ENCODE measurements at regions not wholly inside any gene's neighbourhood (a gene's known extent, or its start where the extent isn't known, plus 50 kb on each side); places are given as distances from the start of the nearest gene placed in this dataset.

GRCh38 chr17:14717859-14718258 is 417.0 kb downstream of the HS3ST3B1 start:
- no peak for DNase-seq

DNA sequence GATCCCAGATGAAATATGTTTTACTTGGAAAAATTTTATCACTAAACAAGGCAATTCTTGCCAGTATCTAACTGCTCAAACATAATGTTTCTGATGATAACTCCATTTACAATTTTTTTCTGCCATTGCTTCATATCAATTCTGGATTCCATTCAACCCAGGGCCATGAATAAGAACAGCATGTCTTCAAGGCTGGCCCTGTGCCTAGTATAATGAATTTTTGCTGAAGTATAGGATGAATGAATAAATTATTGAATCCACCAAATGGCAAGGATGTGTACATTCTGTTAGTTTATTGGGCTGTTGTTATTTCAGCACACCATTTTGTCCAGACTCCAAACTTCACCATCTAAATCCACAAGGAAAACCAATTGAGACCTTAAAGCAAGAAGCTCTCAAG is 414.7 kb downstream of the HS3ST3B1 start:
- no peak for DNase-seq

- DNase-seq: peak in 2 of 3 donors; percentile 56 to 75
Measured at GRCh38 chr17:14712611-14713021, 411.7 kb downstream of the HS3ST3B1 start.

- DNase-seq: no peak
Measured at GRCh38 chr17:14704121-14704520, 403.2 kb downstream of the HS3ST3B1 start.

- no peak for DNase-seq
Measured at GRCh38 chr17:14701886-14702285, 401.0 kb downstream of the HS3ST3B1 start.

DNA sequence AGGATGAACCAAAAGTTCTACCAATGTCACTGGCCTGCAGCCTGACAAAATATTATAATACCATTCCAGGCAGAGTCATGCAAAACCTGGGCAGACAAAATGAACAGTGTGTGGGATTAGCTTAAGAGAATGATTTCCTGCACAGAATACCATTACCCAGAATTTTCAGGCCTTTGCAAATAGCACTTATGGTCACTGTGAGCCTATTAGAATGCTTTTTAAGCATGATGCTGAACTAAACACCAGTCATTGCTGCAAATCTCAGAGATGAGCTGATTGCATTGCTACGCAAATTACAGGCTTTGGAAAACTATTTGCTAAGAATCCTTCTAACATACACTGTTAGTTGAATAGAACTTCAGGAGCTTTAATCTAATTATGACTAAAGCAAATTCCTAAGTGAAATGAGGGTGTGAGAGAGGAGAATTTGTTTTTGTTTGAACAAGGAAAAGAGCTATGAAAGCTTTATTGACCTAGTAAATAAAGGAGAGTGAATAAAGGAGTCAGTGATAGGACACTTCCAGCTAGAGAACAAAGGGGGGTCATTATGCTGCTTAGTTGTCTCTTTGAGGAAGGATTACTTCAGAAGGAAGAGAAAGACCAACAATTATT is 398.8 kb downstream of the HS3ST3B1 start:
- no peak for DNase-seq

GRCh38 chr17:14693382-14693781 is 392.5 kb downstream of the HS3ST3B1 start:
- peak; percentile 64 to 71 (median 69) for DNase-seq

DNA sequence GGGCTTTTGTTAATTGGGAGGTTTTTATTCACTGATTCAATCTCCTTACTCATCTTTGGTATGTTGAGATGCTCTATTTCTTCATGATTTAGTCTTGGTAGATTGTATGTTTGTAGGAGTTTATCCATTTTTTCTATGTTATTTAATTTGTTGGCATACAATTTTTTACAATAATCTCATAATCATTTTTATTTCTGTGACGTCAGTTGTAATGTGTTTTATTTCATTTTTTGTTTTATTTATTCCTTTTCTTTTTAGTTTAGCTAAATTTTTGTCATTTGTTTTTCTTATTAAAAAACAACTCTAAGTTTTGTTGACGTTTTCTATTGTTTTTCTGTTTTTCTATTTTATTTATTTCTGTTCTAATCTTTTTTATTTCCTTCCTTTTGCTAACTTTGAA is 389.8 kb downstream of the HS3ST3B1 start:
- no peak for DNase-seq

DNA sequence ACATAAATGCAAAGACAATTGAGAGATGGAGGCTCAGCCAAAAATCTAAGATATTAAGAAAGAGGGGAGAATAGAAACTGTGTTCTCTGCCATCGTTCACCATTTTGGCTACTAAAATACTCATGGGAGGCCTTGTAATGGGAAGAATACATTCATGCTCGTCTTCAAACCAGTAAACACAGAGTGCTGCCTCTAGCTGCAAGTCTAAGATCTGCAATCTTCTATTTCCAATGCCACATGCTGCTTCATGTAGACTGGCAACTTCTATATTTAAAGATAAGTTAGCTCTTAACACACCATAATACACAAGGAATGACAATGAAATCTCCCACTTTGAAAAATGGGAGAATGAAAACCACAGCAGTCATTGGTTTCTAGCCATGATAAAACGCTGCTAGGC is 387.3 kb downstream of the HS3ST3B1 start:
- no peak for DNase-seq

- peak; percentile 55 to 76 (median 62) for DNase-seq
Measured at GRCh38 chr17:14672830-14673229, 371.9 kb downstream of the HS3ST3B1 start.

DNA sequence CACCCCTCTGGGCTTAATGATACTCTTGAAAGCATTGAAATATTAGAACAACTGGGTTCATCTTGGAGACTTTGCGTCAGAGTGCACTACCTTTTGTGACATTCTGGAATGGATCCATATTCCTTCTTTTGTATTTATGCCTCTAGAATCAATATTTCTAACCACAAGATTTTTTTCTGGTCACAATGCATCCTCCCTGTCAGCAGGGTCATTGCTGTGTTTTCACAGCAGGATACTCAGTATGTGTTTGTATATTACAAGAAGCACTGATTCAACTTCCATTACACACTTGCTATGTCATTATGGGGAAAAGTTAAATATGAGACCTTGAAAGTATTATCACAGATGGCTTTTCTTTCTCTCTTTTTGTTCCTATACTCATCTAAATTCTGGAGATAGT is 370.0 kb downstream of the HS3ST3B1 start:
- no peak for DNase-seq

DNA sequence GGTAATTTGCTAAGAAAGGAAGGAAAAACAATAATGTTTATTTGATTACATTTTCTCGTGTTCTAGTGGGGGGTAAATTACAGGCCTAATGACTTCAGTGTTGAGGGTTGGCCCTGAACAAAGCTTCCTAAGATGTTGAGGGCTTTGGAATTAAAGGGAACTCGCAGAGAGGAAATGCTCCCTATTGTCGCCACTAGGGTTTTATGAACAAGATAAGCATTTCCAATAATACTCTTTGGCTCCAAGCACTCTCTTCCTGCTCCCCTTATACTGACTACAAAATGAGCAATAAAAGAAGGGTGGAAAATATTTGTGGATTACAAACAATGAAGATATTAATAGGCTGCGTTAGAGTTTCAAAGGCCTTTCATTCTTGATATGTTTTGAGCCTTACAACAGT is 363.6 kb downstream of the HS3ST3B1 start:
- peak in 1 of 3 donors; percentile 6 for DNase-seq

- DNase-seq: no peak
Measured at GRCh38 chr17:14641117-14641516, 340.2 kb downstream of the HS3ST3B1 start.

DNA sequence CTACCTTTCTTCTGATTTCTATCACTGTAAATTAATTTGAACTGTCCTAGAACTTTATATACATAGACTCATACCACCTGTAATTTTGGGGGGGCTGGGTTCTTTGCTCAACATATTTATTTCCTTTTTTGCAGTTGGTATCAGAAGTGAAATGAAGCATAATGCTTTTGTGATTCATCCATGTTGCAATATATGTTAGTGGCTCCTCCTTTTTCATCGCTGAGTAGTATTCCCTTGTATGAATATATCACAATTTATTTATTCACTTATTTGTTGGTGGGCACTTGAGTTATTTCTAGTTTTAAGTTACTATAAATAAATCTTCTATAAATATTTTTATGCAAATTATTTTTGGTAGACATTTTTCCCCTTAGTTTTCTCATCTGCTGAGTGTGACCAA is 336.4 kb downstream of the HS3ST3B1 start:
- no peak for DNase-seq

DNA sequence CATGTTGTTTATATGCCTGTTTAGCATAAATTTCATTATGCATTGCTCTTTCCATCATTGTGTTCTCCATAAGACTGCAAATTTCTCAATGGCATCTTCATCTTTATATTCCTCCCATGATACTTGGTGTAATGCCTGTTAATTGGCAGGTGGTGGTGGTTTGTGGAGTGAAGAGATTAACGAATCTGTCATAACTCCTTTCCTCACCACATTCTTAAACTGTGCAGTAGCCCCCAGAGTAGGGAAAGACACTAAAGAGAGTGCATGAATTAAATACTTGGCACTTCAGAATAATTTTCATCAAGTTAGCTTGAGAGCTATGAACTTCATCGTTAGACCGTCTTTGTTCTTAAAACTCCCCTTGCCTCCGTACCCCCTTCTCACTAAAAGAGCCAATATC is 329.7 kb downstream of the HS3ST3B1 start:
- no peak for DNase-seq

GRCh38 chr17:14630046-14630445 is 329.2 kb downstream of the HS3ST3B1 start:
- peak in 2 of 3 donors; percentile 28 to 49 for DNase-seq

- no peak for DNase-seq
Measured at GRCh38 chr17:14622615-14623101, 321.8 kb downstream of the HS3ST3B1 start.

DNA sequence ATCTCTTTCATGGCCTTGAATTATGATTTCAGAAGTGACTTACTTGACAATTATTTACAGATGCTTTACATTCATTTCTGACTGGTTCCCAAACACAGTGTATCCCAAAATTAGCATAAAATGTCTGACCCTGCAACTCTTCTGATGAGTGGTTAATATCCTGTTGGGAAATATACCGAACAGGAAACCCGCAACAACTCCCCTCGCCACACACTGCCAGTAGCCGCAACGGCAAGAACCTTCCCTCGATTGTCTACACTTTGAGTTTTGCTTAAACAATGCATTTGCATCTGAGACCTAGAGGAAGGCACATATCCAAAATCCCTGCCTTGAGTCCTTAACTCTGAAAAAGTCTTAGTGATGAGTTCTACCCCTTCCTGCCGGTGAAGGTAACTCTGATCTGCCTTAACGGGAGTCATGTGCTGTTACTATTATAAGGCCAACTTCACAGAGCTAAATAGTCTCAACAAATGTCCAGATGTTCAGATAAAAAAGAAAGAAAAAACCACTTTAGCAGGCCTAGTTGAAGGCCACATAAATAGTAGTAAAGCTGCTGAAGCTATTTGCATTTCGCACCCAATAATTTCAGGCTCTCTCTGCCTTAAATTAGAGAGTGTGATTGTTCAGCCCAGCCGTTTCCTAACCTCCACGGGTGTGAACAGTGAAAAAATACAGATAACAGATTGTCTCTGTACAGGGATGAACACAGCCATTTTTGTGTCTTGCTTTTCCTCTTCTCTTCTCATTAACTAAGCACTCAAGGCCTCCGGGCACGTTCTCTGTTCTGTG is 321.1 kb downstream of the HS3ST3B1 start:
- DNase-seq: peak; percentile 14 to 37 (median 27)

- DNase-seq: no peak
Measured at GRCh38 chr17:14619821-14620220, 318.9 kb downstream of the HS3ST3B1 start.

DNA sequence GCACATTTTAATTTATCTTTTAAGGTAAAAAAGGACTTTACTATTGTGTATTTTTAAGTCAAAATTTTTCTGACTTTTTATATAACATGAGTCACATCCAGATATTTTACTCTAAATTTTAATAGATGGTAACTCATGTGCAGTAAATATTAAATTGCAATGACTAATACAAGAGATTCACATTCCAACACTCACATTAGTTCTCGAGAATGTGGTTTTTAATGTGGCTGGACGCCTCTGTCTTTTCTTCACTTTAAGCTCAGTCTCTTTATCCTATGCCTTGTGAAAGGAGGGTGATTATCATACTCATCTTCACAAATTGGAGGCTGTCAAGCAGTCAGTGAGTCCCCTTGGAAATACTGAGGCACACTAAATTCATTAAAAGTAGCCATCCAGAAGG is 315.6 kb downstream of the HS3ST3B1 start:
- DNase-seq: no peak

GRCh38 chr17:14605267-14605599 is 304.4 kb downstream of the HS3ST3B1 start:
- peak in 2 of 3 donors; percentile 89 to 92 for DNase-seq

DNA sequence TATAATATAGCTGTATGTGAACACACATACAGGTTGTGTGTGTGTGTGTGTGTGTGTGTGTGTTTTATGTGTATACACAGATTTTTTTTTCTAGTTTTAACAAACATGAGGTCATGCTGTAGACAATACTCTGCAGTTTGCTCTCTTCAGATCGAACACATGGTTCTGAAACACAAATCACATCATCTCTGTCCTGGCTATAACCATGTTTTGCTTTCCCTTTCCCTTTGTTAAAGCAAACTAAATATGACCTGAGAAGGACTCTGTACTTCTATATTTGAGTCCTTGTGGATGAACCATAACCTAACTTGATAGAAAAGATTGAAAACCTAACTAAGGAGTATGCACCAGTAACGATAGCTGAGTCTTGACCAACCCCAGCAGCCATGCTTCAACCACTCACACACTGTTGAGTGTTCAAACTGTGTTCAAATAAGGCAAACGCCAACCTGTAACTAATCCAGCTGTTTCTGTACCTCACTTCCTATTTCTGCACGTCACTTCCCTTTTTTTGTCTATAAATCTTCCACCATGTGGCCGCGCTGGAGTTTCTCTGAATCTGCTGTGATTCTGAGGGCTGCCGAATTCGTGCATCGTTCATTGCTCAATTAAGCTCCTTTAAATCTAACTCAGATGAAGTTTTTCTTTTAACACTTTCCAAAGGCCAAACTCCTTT is 303.8 kb downstream of the HS3ST3B1 start:
- peak in 2 of 3 donors; percentile 86 to 93 for DNase-seq

DNA sequence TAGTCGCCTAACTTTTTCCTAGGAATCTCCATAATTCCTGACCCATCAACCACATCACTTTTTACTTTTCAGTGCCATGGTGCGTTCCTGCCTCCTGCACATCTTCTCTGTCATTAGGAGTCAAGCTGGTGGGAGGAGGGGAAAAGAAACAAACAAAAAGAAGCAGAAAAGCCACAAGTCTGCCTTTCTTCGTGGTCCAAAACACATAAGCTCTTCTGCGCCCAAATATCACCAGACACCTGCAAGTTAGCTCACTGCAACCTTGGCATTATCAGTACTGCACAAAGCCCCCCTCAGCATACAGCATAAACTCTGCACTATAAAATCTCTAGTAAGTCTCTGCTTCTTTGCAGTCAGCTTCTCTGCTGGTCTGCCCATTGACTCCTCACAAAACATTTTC is 295.3 kb downstream of the HS3ST3B1 start:
- no peak for DNase-seq

- DNase-seq: no peak
Measured at GRCh38 chr17:14595656-14596055, 294.8 kb downstream of the HS3ST3B1 start.

Data from suppressor macrophage treated with lipopolysaccharide for 1 hour (primary cell).